ENCODE measurements at regions not wholly inside any gene's neighbourhood (a gene's known extent, or its start where the extent isn't known, plus 50 kb on each side); places are given as distances from the start of the nearest gene placed in this dataset.

DNA sequence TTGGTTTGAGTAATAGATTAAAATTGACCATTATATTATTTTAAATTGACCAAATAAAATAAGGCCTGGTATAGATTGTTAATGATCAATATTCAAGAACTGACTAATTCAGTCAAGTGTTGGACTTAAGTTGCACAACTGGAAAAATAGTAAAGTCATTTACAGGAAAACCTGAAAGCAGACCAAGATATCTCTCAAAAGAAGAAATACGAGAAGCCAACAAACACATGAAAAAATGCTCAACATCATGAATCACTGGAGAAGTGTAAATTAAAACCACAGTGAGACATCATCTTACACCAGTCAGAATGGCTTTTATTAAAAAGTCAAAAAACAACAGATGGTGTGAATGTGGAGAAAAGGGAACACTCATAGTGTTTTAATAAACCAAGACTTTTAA is 80.4 kb upstream of the MALRD1 start:
- H3K36me3 ChIP-seq: no peaks in the 10 kb centered on the region
- TF ChIP-seq, protein P1, sequence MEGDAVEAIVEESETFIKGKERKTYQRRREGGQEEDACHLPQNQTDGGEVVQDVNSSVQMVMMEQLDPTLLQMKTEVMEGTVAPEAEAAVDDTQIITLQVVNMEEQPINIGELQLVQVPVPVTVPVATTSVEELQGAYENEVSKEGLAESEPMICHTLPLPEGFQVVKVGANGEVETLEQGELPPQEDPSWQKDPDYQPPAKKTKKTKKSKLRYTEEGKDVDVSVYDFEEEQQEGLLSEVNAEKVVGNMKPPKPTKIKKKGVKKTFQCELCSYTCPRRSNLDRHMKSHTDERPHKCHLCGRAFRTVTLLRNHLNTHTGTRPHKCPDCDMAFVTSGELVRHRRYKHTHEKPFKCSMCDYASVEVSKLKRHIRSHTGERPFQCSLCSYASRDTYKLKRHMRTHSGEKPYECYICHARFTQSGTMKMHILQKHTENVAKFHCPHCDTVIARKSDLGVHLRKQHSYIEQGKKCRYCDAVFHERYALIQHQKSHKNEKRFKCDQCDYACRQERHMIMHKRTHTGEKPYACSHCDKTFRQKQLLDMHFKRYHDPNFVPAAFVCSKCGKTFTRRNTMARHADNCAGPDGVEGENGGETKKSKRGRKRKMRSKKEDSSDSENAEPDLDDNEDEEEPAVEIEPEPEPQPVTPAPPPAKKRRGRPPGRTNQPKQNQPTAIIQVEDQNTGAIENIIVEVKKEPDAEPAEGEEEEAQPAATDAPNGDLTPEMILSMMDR (IDR thresholded peaks at IDR 0.05): no peak
- no peak for TF ChIP-seq POLR2A (IDR thresholded peaks at IDR 0.05)

DNA sequence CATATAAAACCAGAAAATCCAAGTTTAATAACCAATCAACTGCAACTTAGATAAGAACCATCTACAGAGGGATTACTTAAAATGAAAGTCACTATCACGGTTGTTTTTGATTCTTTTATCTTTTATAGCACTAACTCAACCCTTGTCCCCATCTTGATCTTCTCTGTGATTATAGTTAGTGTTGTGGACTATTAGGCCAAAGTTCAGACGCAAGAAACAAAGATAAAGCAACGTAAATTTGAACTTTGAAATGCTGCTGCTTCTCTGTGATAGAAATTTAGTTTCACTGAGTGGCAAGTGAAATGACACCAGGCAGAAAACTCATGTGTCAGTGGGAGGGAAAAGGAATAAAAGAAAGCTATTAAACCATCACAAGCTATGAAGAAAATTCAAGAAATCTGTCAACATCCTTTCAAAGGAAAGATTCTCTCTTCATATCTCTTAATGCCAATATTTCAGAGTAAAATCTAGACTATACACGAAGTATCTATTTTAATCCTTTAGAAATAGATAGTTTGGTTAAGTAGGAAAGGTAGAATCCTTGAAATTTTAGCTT is 71.8 kb upstream of the MALRD1 start:
- no peak for DNase-seq
- intact Hi-C loops (cut with DNase I): no loop called here

More for the DNA sequence above, 80.4 kb upstream of the MALRD1 start:
- H3K9me3 ChIP-seq: peaks cover 0 to 13% (median 0%) of the 10 kb centered on the region in 3 donors
- no peaks in the 10 kb centered on the region for H3K27me3 ChIP-seq
- DNase-seq: no peak
- 82 to 83% methylated on average over 1 of the region's 1 CpG for WGBS, 2 donors
- intact Hi-C loops (cut with DNase I): no loop called here
- H3K4me3 ChIP-seq: no peak overlapping the region
- H3K4me1 ChIP-seq: no peaks in the 10 kb centered on the region
- H3K27ac ChIP-seq: no peak overlapping the region

DNA sequence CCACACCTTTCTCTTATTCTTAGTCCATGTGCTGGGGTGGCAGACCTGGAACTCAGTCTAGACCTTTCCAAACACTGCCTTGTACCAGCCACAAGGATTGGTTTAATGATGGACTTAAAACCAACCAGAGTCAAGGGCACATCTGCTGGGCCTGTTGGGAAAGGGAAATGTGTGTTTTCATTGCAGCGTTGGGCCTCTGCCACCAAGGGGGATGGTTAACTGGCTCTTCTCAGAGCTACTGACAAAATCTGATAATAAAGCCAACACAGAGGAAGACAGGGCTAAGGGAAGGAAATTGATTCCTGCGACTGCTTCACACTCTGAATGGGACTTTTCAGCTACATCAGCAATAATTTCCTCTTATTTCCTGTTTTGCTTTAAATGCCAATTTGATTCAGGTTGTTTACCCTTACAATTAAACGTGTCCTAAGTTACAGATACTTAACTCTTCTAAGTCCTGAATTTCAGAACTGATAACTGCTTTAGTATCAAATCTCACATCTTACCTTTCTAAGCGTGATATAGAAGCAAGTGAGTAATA is 68.4 kb upstream of the MALRD1 start:
- Histone ChIP-seq H3K27ac (no peak overlapping the region), H3K27me3 (no peaks in the 10 kb centered on the region), H3K36me3 (no peaks in the 10 kb centered on the region), H3K4me1 (no peaks in the 10 kb centered on the region), H3K4me3 (no peak overlapping the region), H3K9me3 (no peaks in the 10 kb centered on the region)
- TF ChIP-seq POLR2A (IDR thresholded peaks at IDR 0.05): no peak
- TF ChIP-seq, protein P1 (IDR thresholded peaks at IDR 0.05): no peak
- intact Hi-C loops (cut with DNase I): no loop called here
- 44 to 55% methylated on average over 4 of the region's 4 CpGs for WGBS, 2 donors
- DNase-seq: no peak

More for the DNA sequence above, 71.8 kb upstream of the MALRD1 start:
- Histone ChIP-seq H3K36me3 (no peaks in the 10 kb centered on the region), H3K4me1 (no peaks in the 10 kb centered on the region), H3K27me3 (no peaks in the 10 kb centered on the region), H3K9me3 (no peaks in the 10 kb centered on the region), H3K27ac (no peak overlapping the region), H3K4me3 (no peak overlapping the region)
- 54 to 67% methylated on average over 4 of the region's 4 CpGs for WGBS, 2 donors
- TF ChIP-seq, protein P1 (IDR thresholded peaks at IDR 0.05): no peak
- TF ChIP-seq POLR2A (IDR thresholded peaks at IDR 0.05): no peak

DNA sequence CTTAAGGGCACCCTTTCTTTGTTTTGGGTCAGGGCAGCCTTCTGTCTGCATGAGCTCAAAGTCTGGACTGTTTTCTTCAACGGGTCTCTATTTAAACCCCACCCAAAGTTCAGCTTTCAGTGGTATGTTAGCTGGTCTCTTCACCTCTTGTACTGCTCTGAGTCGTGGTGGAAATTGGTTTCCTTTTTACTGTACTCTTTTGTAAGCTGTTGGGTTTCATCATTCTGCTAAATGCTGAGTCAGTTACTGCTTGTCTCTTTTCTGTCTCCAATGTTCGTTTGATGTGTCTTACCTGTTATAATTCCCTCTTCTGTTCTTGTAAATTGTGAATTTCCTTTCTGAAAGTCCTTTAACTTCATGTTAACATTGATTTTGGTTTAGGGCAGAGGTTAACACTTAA is 64.1 kb upstream of the MALRD1 start:
- Histone ChIP-seq H3K36me3 (no peaks in the 10 kb centered on the region), H3K27me3 (no peaks in the 10 kb centered on the region), H3K4me1 (no peaks in the 10 kb centered on the region), H3K27ac (no peak overlapping the region), H3K9me3 (peaks cover 0 to 12% (median 0%) of the 10 kb centered on the region in 3 donors), H3K4me3 (no peak overlapping the region)
- TF ChIP-seq, protein P1 (IDR thresholded peaks at IDR 0.05): no peak
- no peak for TF ChIP-seq POLR2A (IDR thresholded peaks at IDR 0.05)
- intact Hi-C loops (cut with DNase I): no loop called here
- no peak for DNase-seq
- 22 to 25% methylated on average over 3 of the region's 3 CpGs for WGBS, 2 donors

DNA sequence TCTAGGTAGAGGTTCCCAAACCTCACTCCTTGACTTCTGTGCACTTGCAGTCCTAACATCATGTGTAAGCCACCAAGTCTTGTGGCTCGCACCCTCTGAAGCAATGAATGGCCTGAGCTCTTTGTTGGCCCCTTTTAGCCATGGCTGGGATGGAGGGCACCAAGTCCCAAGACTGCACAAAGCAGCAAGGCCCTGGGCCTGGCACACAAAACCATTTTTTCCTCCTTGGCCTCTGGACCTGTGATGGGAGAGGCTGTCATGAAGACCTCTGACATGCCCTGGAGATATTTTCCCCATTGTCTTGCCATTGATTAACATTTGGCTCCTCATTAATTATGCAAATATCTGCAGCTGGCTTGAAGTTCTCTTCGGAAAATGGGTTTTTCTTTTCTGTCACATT is 60.3 kb upstream of the MALRD1 start:
- peaks cover 0 to 17% (median 0%) of the 10 kb centered on the region in 3 donors for H3K9me3 ChIP-seq
- H3K36me3 ChIP-seq: no peaks in the 10 kb centered on the region
- H3K4me1 ChIP-seq: no peaks in the 10 kb centered on the region
- intact Hi-C loops (cut with DNase I): no loop called here
- TF ChIP-seq POLR2A (IDR thresholded peaks at IDR 0.05): no peak
- TF ChIP-seq, protein P1 (IDR thresholded peaks at IDR 0.05): no peak
- no peak overlapping the region for H3K27ac ChIP-seq
- 67 to 93% methylated on average over 1 to 2 of the region's 2 CpGs for WGBS, 2 donors
- no peaks in the 10 kb centered on the region for H3K27me3 ChIP-seq
- H3K4me3 ChIP-seq: no peak overlapping the region
- DNase-seq: no peak

All from esophagus squamous epithelium (tissue), 5 donors.